IMR-90 (cell line): ENCODE measurements at regions not wholly inside any gene's neighbourhood (a gene's known extent, or its start where the extent isn't known, plus 50 kb on each side); places are given as distances from the start of the nearest gene placed in this dataset.

ENCODE experiments used
- ATAC-seq: fragments of 200-7000 bp; cut with Tn5 transposase; 2 replicates; pipeline ENCODE4 v1.9.1; 2020; ENCODE audit warnings: low read depth, mild to moderate bottlenecking, moderate library complexity
- BruUV-seq: library from RNA; stranded (reverse); fragments of 400-500 nt; replicated peaks from 2 replicates; lab custom pipeline; 2021; lab: Mats Ljungman, UMichigan
- CTCF ChIA-PET: fragments of 300-600 bp; formaldehyde crosslinking; extraction: SDS; loops from one replicate; lab custom pipeline; 2021; ENCODE audit warnings: antibody characterized with exemption; lab: Yijun Ruan, JAX
- POLR2A ChIA-PET: fragments of 300-600 bp; sonication (Branson Sonifier 250); formaldehyde crosslinking; loops from one replicate; lab custom pipeline; 2022; ENCODE audit warnings: antibody characterized with exemption; ENCODE audit not compliant: unreplicated experiment; lab: Charles Lee
- DNase-seq: peaks from one replicate; pipeline ENCODE4 v3.0.0; 2013
- H2AFZ ChIP-seq: replicated peaks from 2 replicates; pipeline ENCODE3; 2013; ENCODE audit warnings: low read length, mild to moderate bottlenecking; ENCODE audit not compliant: poor library complexity
- H2AK5ac ChIP-seq: 2 replicates; pipeline ENCODE4 v1.6.1; 2013; ENCODE audit warnings: low read depth, low read length, inconsistent platforms
- H2AK9ac ChIP-seq: replicated peaks from 2 replicates; pipeline ENCODE3; 2013; ENCODE audit warnings: mild to moderate bottlenecking, low read depth, low read length, moderate library complexity; ENCODE audit not compliant: poor library complexity
- H2BK120ac ChIP-seq: 2 replicates; pipeline ENCODE4 v1.6.1; 2013; ENCODE audit warnings: low read depth, low read length, inconsistent platforms
- H2BK15ac ChIP-seq: 3 replicates; pipeline ENCODE4 v1.6.1; 2013; ENCODE audit warnings: low read depth, low read length, inconsistent platforms
- H2BK20ac ChIP-seq: 2 replicates; pipeline ENCODE4 v1.6.1; 2013; ENCODE audit warnings: low read depth, mild to moderate bottlenecking, inconsistent platforms, low read length, moderate library complexity
- H2BK5ac ChIP-seq: 2 replicates; pipeline ENCODE4 v1.6.1; 2013; ENCODE audit warnings: mild to moderate bottlenecking, low read depth, low read length, inconsistent platforms; ENCODE audit not compliant: poor library complexity, severe bottlenecking
- H3K14ac ChIP-seq: replicated peaks from 2 replicates; pipeline ENCODE4 v1.6.1; 2013; ENCODE audit warnings: low read depth, low read length, inconsistent platforms
- H3K18ac ChIP-seq: 2 replicates; pipeline ENCODE4 v1.6.1; 2013; ENCODE audit warnings: low read depth, low read length, control low read depth
- H3K23ac ChIP-seq: 2 replicates; pipeline ENCODE4 v1.6.1; 2013; ENCODE audit warnings: low read depth, low read length, inconsistent platforms
- H3K27ac ChIP-seq: 2 replicates; pipeline ENCODE4 v1.5.1; 2013; ENCODE audit warnings: mild to moderate bottlenecking, control low read depth, low read length; ENCODE audit not compliant: insufficient read depth
- H3K27me3 ChIP-seq: 2 replicates; pipeline ENCODE4 v1.6.1; 2013; ENCODE audit warnings: low read length; ENCODE audit not compliant: control insufficient read depth, insufficient read depth
- H3K36me3 ChIP-seq: 2 replicates; pipeline ENCODE4 v1.6.1; 2013; ENCODE audit warnings: low read length, mixed read lengths; ENCODE audit not compliant: control insufficient read depth, insufficient read depth
- H3K4ac ChIP-seq: 2 replicates; pipeline ENCODE4 v1.6.1; 2013; ENCODE audit warnings: low read depth, low read length, inconsistent platforms
- H3K4me1 ChIP-seq: 2 replicates; pipeline ENCODE4 v1.6.1; 2013; ENCODE audit warnings: low read length, mixed read lengths; ENCODE audit not compliant: control insufficient read depth, insufficient read depth
- H3K4me2 ChIP-seq: 2 replicates; pipeline ENCODE4 v1.6.1; 2013; ENCODE audit warnings: low read depth, mild to moderate bottlenecking, control low read depth, low read length, moderate library complexity
- H3K4me3 ChIP-seq: 2 replicates; pipeline ENCODE4 v1.5.1; 2013; ENCODE audit warnings: low read depth, mild to moderate bottlenecking, control low read depth, low read length, moderate library complexity; ENCODE audit not compliant: insufficient read depth
- H3K56ac ChIP-seq: 2 replicates; pipeline ENCODE4 v1.6.1; 2013; ENCODE audit warnings: low read length, inconsistent platforms; ENCODE audit not compliant: insufficient read depth; ENCODE audit errors: extremely low read depth
- H3K79me1 ChIP-seq, 2 experiments: 2 replicates each; pipeline ENCODE4 v1.6.1; 2013; ENCODE audit warnings: low read length in 2 of 2, inconsistent platforms in 1 of 2, low read depth in 1 of 2
- H3K9ac ChIP-seq: 2 replicates; pipeline ENCODE4 v1.6.1; 2013; ENCODE audit warnings: low read depth, low read length, control low read depth
- H3K9me1 ChIP-seq: 2 replicates; pipeline ENCODE4 v1.6.1; 2013; ENCODE audit warnings: low read length, inconsistent platforms; ENCODE audit not compliant: insufficient read depth
- H3K9me3 ChIP-seq: 2 replicates; pipeline ENCODE4 v1.6.1; 2013; ENCODE audit warnings: low read length; ENCODE audit not compliant: control insufficient read depth, insufficient read depth
- H4K20me1 ChIP-seq: 2 replicates; pipeline ENCODE4 v1.6.1; 2013; ENCODE audit warnings: low read length, inconsistent platforms; ENCODE audit not compliant: insufficient read depth
- H4K5ac ChIP-seq: 2 replicates; pipeline ENCODE4 v1.6.1; 2013; ENCODE audit warnings: mild to moderate bottlenecking, low read depth, low read length, control low read depth
- H4K8ac ChIP-seq, 2 experiments: 2 replicates each; pipeline ENCODE4 v1.6.1; 2013; ENCODE audit warnings: low read depth in 2 of 2, low read length in 2 of 2, control low read depth in 1 of 2, inconsistent platforms in 1 of 2
- H4K91ac ChIP-seq: 2 replicates; pipeline ENCODE4 v1.6.1; 2013; ENCODE audit warnings: low read depth, low read length, inconsistent platforms; ENCODE audit not compliant: insufficient read depth
- BHLHE40 ChIP-seq: fragments of 150-350 bp; IDR thresholded peaks from 2 replicates; pipeline ENCODE4 v1.6.1; 2016; ENCODE audit warnings: mild to moderate bottlenecking, low read depth, low read length
- CEBPB ChIP-seq: IDR thresholded peaks from 2 replicates; pipeline ENCODE4 v1.6.1; 2012; ENCODE audit warnings: low read depth, low read length, improper control_type of control experiment
- ELK1 ChIP-seq: fragments of 150-350 bp; IDR thresholded peaks from 2 replicates; pipeline ENCODE4 v1.6.1; 2016; ENCODE audit warnings: low read depth, mild to moderate bottlenecking, low read length, moderate library complexity, borderline replicate concordance
- FOS ChIP-seq: fragments of 150-350 bp; IDR thresholded peaks from 2 replicates; pipeline ENCODE4 v1.6.1; 2016; ENCODE audit warnings: low read depth, low read length
- MAFK ChIP-seq: IDR thresholded peaks from 2 replicates; pipeline ENCODE4 v1.6.1; 2012; ENCODE audit warnings: low read depth, low read length, improper control_type of control experiment
- RCOR1 ChIP-seq: IDR thresholded peaks from 2 replicates; pipeline ENCODE4 v1.6.1; 2012; ENCODE audit warnings: mild to moderate bottlenecking, low read length, improper control_type of control experiment; ENCODE audit not compliant: insufficient replicate concordance
- RFX5 ChIP-seq: IDR thresholded peaks from 2 replicates; pipeline ENCODE4 v1.8.0; 2012; ENCODE audit warnings: low read depth, mild to moderate bottlenecking, low read length, moderate library complexity
- SMC3 ChIP-seq: fragments of 150-350 bp; IDR thresholded peaks from 2 replicates; pipeline ENCODE4 v1.6.1; 2016; ENCODE audit warnings: low read depth, mild to moderate bottlenecking, antibody characterized with exemption, low read length, moderate library complexity
- WGBS, 2 experiments: methylation state at CpG; one replicate each; pipeline versions ENCODE4 v1.1.5 to v1.1.7; 2013; ENCODE audit warnings: missing lambda C conversion rate in 2 of 2; ENCODE audit not compliant: insufficient read length in 1 of 2; ENCODE audit errors: extremely low coverage in 2 of 2; 5-methylcytosine and 5-hydroxymethylcytosine counted together
- dilution Hi-C: fragments of 300-500 bp; cut with HindIII; formaldehyde crosslinking; loops from one replicate; pipeline ENCODE4 v1.14.3; 2018; ENCODE audit warnings: low sequenced_read_pairs; ENCODE audit not compliant: unreplicated experiment
- in situ Hi-C: fragments of 300-500 bp; cut with MboI; formaldehyde crosslinking; loops from 3 replicates; pipeline ENCODE4 v1.14.3; 2019; ENCODE audit warnings: low sequenced_read_pairs, inconsistent platforms, mixed read lengths
- intact Hi-C: fragments of 100-400 bp; cut with micrococcal nuclease; formaldehyde crosslinking; loops from 2 replicates; pipeline ENCODE4 v1.10.0; 2022

- Histone ChIP-seq H2BK20ac (no peak overlapping the region), H3K4me1 (no peaks in the 10 kb centered on the region), H3K4me2 (no peak overlapping the region), H3K23ac (no peak overlapping the region), H2BK120ac (no peak overlapping the region), H2AFZ (no peak overlapping the region), H3K9me3 (no peaks in the 10 kb centered on the region), H4K20me1 (no peaks in the 10 kb centered on the region), H2AK5ac (no peak overlapping the region), H3K18ac (no peak overlapping the region), H4K5ac (no peak overlapping the region), H3K9me1 (no peaks in the 10 kb centered on the region), H4K91ac (no peak overlapping the region), H3K4ac (no peak overlapping the region), H3K9ac (no peak overlapping the region), H3K36me3 (no peaks in the 10 kb centered on the region), H3K79me1 (no peaks in the 10 kb centered on the region), H3K14ac (no peak overlapping the region), H2BK5ac (no peak overlapping the region), H2BK15ac (no peak overlapping the region), H3K4me3 (no peak overlapping the region), H4K8ac (no peak overlapping the region), H2AK9ac (no peak overlapping the region), H3K27me3 (no peaks in the 10 kb centered on the region), H3K27ac (no peak overlapping the region), H3K56ac (no peak overlapping the region)
- TF ChIP-seq SMC3 (no peak), FOS (no peak), ELK1 (no peak), RCOR1 (no peak), BHLHE40 (no peak), MAFK (no peak), CEBPB (no peak), RFX5 (no peak)
- intact Hi-C loops (no loop called here), in situ Hi-C loops (no loop called here), dilution Hi-C loops (no loop called here)
- CTCF ChIA-PET = no interaction called here
- no peak for DNase-seq
- ATAC-seq = no peak
- no CpG with 5 or more reads among the region's 4 CpGs for WGBS, 2 experiments
- POLR2A ChIA-PET = no interaction called here
- BruUV-seq = no TSS peak
These were observed 298.0 kb upstream of the PIK3R1 start for GRCh38 chr5:67917561-67917960.
